HEK293 (cell line): ENCODE measurements at regions not wholly inside any gene's neighbourhood (a gene's known extent, or its start where the extent isn't known, plus 50 kb on each side); places are given as distances from the start of the nearest gene placed in this dataset.
"Not testable (repeated sequence)": the region's sequence is repeated elsewhere in the genome, so short reads cannot be mapped to it uniquely, and the experiment has no call there.

Experiments used
- CTCF ChIA-PET: fragments of 350-600 bp; formaldehyde crosslinking; extraction: SDS; loops from one replicate; lab custom pipeline; 2021; ENCODE audit warnings: antibody characterized with exemption; lab: Yijun Ruan, JAX
- POLR2A ChIA-PET: fragments of 300-600 bp; formaldehyde crosslinking; extraction: SDS; loops from one replicate; lab custom pipeline; 2020; ENCODE audit warnings: antibody characterized with exemption, inconsistent platforms; lab: Yijun Ruan, JAX
- H3K27ac ChIP-seq: fragments of 200-500 bp; sonication (Bioruptor generic); 2 replicates; pipeline ENCODE4 v1.5.1; 2014; ENCODE audit warnings: low read depth, low read length, control low read depth, inconsistent platforms; ENCODE audit errors: extremely low read depth
- H3K36me3 ChIP-seq, 2 experiments: fragments of 200-500 bp in 1 of 2; sonication (Bioruptor generic) in 1 of 2; 1 replicate in 1 of 2; 2 replicates in 1 of 2; pipeline ENCODE4 v1.5.1; 2014 to 2017; ENCODE audit warnings: inconsistent platforms in 2 of 2, low read length in 2 of 2; ENCODE audit not compliant: control insufficient read depth in 2 of 2, insufficient read depth in 1 of 2
- H3K4me1 ChIP-seq: fragments of 200-500 bp; sonication (Bioruptor generic); 2 replicates; pipeline ENCODE4 v1.5.1; 2014; ENCODE audit warnings: mild to moderate bottlenecking, low read length, inconsistent platforms; ENCODE audit not compliant: control insufficient read depth, insufficient read depth
- H3K4me3 ChIP-seq: 2 replicates; pipeline ENCODE4 v1.5.1; 2011; ENCODE audit warnings: low read depth, mild to moderate bottlenecking, control low read depth, low read length, moderate library complexity
- H3K9me3 ChIP-seq: fragments of 200-500 bp; sonication (Bioruptor generic); 2 replicates; pipeline ENCODE4 v1.5.1; 2014; ENCODE audit warnings: low read depth, low read length, inconsistent platforms; ENCODE audit not compliant: control insufficient read depth, insufficient read depth
- BCL11B ChIP-seq: fragments of 450-650 bp; formaldehyde crosslinking; IDR thresholded peaks from 2 replicates; pipeline ENCODE4 v1.5.1; 2016; ENCODE audit warnings: low read depth, missing biosample characterization, missing genetic modification characterization
- HOXD13 ChIP-seq: sonication (generic); formaldehyde crosslinking; IDR thresholded peaks from 2 replicates; pipeline ENCODE4 v1.8.0; 2022; ENCODE audit warnings: missing genetic modification reagents, borderline replicate concordance
- KLF10 ChIP-seq: fragments of 450-650 bp; IDR thresholded peaks from 2 replicates; pipeline ENCODE4 v1.5.1; 2018; ENCODE audit warnings: missing biosample characterization, mild to moderate bottlenecking, missing genetic modification characterization
- KLF7 ChIP-seq: fragments of 450-650 bp; formaldehyde crosslinking; IDR thresholded peaks from 2 replicates; pipeline ENCODE4 v1.5.1; 2016; ENCODE audit warnings: missing biosample characterization, missing genetic modification characterization, borderline replicate concordance
- SETDB1 ChIP-seq: IDR thresholded peaks from one replicate; pipeline ENCODE4 v1.6.1; 2017; ENCODE audit warnings: mild to moderate bottlenecking, low read length, moderate library complexity, mixed read lengths; ENCODE audit not compliant: insufficient read length
- TRIM28 ChIP-seq: IDR thresholded peaks from 2 replicates; pipeline ENCODE4 v1.6.1; 2011; ENCODE audit warnings: low read length, control low read depth, borderline replicate concordance
- WT1 ChIP-seq: fragments of 450-650 bp; formaldehyde crosslinking; IDR thresholded peaks from 2 replicates; pipeline ENCODE4 v1.5.1; 2016; ENCODE audit warnings: missing biosample characterization, missing genetic modification characterization
- ZEB2 ChIP-seq: fragments of 450-650 bp; formaldehyde crosslinking; IDR thresholded peaks from 2 replicates; pipeline ENCODE4 v1.5.1; 2016; ENCODE audit warnings: missing biosample characterization, missing genetic modification characterization
- ZFHX2 ChIP-seq: fragments of 450-650 bp; formaldehyde crosslinking; conservative IDR thresholded peaks from 2 replicates; pipeline ENCODE4 v1.5.1; 2016; ENCODE audit warnings: missing biosample characterization, missing genetic modification characterization
- ZFP41 ChIP-seq: fragments of 450-650 bp; formaldehyde crosslinking; IDR thresholded peaks from 2 replicates; pipeline ENCODE4 v1.5.1; 2016; ENCODE audit warnings: missing biosample characterization, missing genetic modification characterization, borderline replicate concordance
- ZFP69B ChIP-seq: fragments of 450-650 bp; formaldehyde crosslinking; IDR thresholded peaks from 2 replicates; pipeline ENCODE4 v1.5.1; 2016; ENCODE audit warnings: missing biosample characterization, missing genetic modification characterization
- ZNF112 ChIP-seq: fragments of 450-650 bp; formaldehyde crosslinking; IDR thresholded peaks from 2 replicates; pipeline ENCODE4 v1.5.0; 2017; ENCODE audit warnings: missing biosample characterization, missing genetic modification characterization
- ZNF174 ChIP-seq: fragments of 450-650 bp; formaldehyde crosslinking; IDR thresholded peaks from 2 replicates; pipeline ENCODE4 v1.5.0; 2017; ENCODE audit warnings: missing biosample characterization, mild to moderate bottlenecking, missing genetic modification characterization
- ZNF211 ChIP-seq: fragments of 450-650 bp; formaldehyde crosslinking; IDR thresholded peaks from 2 replicates; pipeline ENCODE4 v1.5.1; 2016; ENCODE audit warnings: low read depth, missing biosample characterization, missing genetic modification characterization
- ZNF221 ChIP-seq: fragments of 450-650 bp; formaldehyde crosslinking; IDR thresholded peaks from 2 replicates; pipeline ENCODE4 v1.5.1; 2017; ENCODE audit warnings: missing biosample characterization, missing genetic modification characterization, borderline replicate concordance
- ZNF239 ChIP-seq: fragments of 450-650 bp; formaldehyde crosslinking; IDR thresholded peaks from 2 replicates; pipeline ENCODE4 v1.5.1; 2016; ENCODE audit warnings: missing biosample characterization, missing genetic modification characterization
- ZNF266 ChIP-seq: fragments of 450-650 bp; formaldehyde crosslinking; IDR thresholded peaks from 2 replicates; pipeline ENCODE4 v1.5.1; 2016; ENCODE audit warnings: missing biosample characterization, missing genetic modification characterization, low read depth
- ZNF335 ChIP-seq: fragments of 450-650 bp; formaldehyde crosslinking; conservative IDR thresholded peaks from 2 replicates; pipeline ENCODE4 v1.5.1; 2016; ENCODE audit warnings: missing biosample characterization, missing genetic modification characterization
- ZNF341 ChIP-seq: fragments of 450-650 bp; formaldehyde crosslinking; IDR thresholded peaks from 2 replicates; pipeline ENCODE4; 2016; ENCODE audit warnings: low read depth, missing biosample characterization, missing genetic modification characterization
- ZNF621 ChIP-seq: fragments of 450-650 bp; formaldehyde crosslinking; IDR thresholded peaks from 2 replicates; pipeline ENCODE4 v1.5.1; 2017; ENCODE audit warnings: missing biosample characterization, missing genetic modification characterization
- ZNF623 ChIP-seq: fragments of 450-650 bp; formaldehyde crosslinking; IDR thresholded peaks from 2 replicates; pipeline ENCODE4 v1.5.1; 2016; ENCODE audit warnings: missing biosample characterization, missing genetic modification characterization
- ZNF670 ChIP-seq: fragments of 450-650 bp; formaldehyde crosslinking; IDR thresholded peaks from 2 replicates; pipeline ENCODE4 v1.5.1; 2016; ENCODE audit warnings: missing biosample characterization, missing genetic modification characterization, low read depth
- ZNF707 ChIP-seq: fragments of 450-650 bp; formaldehyde crosslinking; IDR thresholded peaks from 2 replicates; pipeline ENCODE4 v1.5.1; 2016; ENCODE audit warnings: missing biosample characterization, missing genetic modification characterization
- ZNF747 ChIP-seq: fragments of 450-650 bp; formaldehyde crosslinking; IDR thresholded peaks from 2 replicates; pipeline ENCODE4 v1.5.1; 2016; ENCODE audit warnings: missing biosample characterization, missing genetic modification characterization
- ZSCAN16 ChIP-seq: fragments of 450-650 bp; formaldehyde crosslinking; IDR thresholded peaks from 2 replicates; pipeline ENCODE4 v1.5.1; 2016; ENCODE audit warnings: missing biosample characterization, missing genetic modification characterization
- ZSCAN23 ChIP-seq: fragments of 450-650 bp; formaldehyde crosslinking; IDR thresholded peaks from 2 replicates; pipeline ENCODE4 v1.5.1; 2016; ENCODE audit warnings: missing biosample characterization, missing genetic modification characterization
- ZXDB ChIP-seq: fragments of 450-650 bp; formaldehyde crosslinking; IDR thresholded peaks from 2 replicates; pipeline ENCODE4 v1.5.1; 2016; ENCODE audit warnings: missing biosample characterization, missing genetic modification characterization
- TF ChIP-seq, protein P1 (sequence below): fragments of 450-650 bp; IDR thresholded peaks from 2 replicates; pipeline ENCODE4 v1.5.1; 2018; ENCODE audit warnings: missing biosample characterization, missing genetic modification characterization
- TF ChIP-seq, protein P2 (sequence below): fragments of 450-650 bp; formaldehyde crosslinking; IDR thresholded peaks from 2 replicates; pipeline ENCODE4 v1.5.1; 2016; ENCODE audit warnings: missing biosample characterization, missing genetic modification characterization
- TF ChIP-seq, protein P3 (sequence below): fragments of 450-650 bp; formaldehyde crosslinking; IDR thresholded peaks from 2 replicates; pipeline ENCODE4 v1.5.1; 2017; ENCODE audit warnings: missing biosample characterization, missing genetic modification characterization
- TF ChIP-seq, protein P4 (sequence below): fragments of 450-650 bp; formaldehyde crosslinking; IDR thresholded peaks from 2 replicates; pipeline ENCODE4 v1.5.1; 2016; ENCODE audit warnings: missing biosample characterization, missing genetic modification characterization

DNA sequence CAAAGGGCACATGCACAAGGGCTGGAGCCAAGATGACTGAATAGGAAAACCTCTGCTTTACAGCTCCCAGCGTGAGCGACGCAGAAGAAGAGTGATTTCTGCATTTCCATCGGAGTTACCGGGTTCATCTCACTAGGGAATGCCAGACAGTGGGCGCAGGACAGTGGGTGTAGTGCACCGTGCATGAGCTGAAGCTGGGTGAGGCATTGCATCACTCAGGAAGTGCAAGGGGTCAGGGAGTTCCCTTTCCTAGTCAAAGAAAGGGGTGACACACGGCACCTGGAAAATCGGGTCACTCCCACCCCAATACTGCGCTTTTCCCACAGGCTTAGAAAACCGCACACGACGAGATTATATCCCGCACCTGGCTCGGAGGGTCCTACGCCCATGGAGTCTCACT, 64.5 kb upstream of the HTR1E start:
- H3K36me3 ChIP-seq, POLR2A ChIA-PET, CTCF ChIA-PET, H3K4me3 ChIP-seq, H3K4me1 ChIP-seq, H3K9me3 ChIP-seq, H3K27ac ChIP-seq: not testable (repeated sequence)

DNA sequence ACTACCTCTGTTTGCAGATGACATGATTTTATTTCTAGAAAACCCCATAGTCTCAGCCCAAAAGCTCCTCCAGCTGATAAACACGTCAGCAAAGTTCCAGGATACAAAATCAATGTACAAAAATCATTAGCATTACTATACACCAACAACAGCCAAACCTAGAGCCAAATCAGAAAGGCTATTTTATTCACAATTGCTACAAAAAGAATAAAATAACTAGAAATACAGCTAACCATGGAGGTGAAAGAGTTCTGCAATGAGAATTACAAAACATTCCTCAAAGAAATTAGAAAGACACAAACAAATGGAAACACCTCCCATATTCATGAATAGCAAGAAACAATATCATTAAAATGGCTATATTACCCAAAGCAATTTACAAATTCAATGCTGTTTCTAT, 65.6 kb upstream of the HTR1E start:
- H3K9me3 ChIP-seq: no peaks in the 10 kb centered on the region
- CTCF ChIA-PET: no interaction called here
- TF ChIP-seq ZXDB (tag by site-specific recombination) (no peak), ZNF221 (tag by site-specific recombination) (no peak), ZNF239 (tag by site-specific recombination) (no peak), ZNF623 (tag by site-specific recombination) (no peak), ZNF335 (tag by site-specific recombination) (no peak), ZNF341 (tag by site-specific recombination) (no peak), ZSCAN23 (tag by site-specific recombination) (no peak), ZNF112 (no peak), ZNF621 (no peak), WT1 (tag by site-specific recombination) (no peak), ZEB2 (no peak), ZNF670 (no peak), KLF10 (no peak), ZFP41 (tag by site-specific recombination) (no peak), ZNF747 (tag by site-specific recombination) (no peak)
- TF ChIP-seq, protein P1, sequence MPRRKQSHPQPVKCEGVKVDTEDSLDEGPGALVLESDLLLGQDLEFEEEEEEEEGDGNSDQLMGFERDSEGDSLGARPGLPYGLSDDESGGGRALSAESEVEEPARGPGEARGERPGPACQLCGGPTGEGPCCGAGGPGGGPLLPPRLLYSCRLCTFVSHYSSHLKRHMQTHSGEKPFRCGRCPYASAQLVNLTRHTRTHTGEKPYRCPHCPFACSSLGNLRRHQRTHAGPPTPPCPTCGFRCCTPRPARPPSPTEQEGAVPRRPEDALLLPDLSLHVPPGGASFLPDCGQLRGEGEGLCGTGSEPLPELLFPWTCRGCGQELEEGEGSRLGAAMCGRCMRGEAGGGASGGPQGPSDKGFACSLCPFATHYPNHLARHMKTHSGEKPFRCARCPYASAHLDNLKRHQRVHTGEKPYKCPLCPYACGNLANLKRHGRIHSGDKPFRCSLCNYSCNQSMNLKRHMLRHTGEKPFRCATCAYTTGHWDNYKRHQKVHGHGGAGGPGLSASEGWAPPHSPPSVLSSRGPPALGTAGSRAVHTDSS (tag by site-specific recombination): no peak
- TF ChIP-seq, protein P2, sequence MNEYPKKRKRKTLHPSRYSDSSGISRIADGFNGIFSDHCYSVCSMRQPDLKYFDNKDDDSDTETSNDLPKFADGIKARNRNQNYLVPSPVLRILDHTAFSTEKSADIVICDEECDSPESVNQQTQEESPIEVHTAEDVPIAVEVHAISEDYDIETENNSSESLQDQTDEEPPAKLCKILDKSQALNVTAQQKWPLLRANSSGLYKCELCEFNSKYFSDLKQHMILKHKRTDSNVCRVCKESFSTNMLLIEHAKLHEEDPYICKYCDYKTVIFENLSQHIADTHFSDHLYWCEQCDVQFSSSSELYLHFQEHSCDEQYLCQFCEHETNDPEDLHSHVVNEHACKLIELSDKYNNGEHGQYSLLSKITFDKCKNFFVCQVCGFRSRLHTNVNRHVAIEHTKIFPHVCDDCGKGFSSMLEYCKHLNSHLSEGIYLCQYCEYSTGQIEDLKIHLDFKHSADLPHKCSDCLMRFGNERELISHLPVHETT (tag by site-specific recombination): no peak
- TF ChIP-seq, protein P3, sequence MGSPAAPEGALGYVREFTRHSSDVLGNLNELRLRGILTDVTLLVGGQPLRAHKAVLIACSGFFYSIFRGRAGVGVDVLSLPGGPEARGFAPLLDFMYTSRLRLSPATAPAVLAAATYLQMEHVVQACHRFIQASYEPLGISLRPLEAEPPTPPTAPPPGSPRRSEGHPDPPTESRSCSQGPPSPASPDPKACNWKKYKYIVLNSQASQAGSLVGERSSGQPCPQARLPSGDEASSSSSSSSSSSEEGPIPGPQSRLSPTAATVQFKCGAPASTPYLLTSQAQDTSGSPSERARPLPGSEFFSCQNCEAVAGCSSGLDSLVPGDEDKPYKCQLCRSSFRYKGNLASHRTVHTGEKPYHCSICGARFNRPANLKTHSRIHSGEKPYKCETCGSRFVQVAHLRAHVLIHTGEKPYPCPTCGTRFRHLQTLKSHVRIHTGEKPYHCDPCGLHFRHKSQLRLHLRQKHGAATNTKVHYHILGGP (tag by site-specific recombination): no peak
- TF ChIP-seq, protein P4, sequence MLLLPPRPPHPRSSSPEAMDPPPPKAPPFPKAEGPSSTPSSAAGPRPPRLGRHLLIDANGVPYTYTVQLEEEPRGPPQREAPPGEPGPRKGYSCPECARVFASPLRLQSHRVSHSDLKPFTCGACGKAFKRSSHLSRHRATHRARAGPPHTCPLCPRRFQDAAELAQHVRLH (tag by site-specific recombination): no peak
- TF ChIP-seq, all 188 proteins: peak for 0
- Histone ChIP-seq H3K36me3 (no peaks in the 10 kb centered on the region), H3K4me1 (no peaks in the 10 kb centered on the region), H3K27ac (no peak overlapping the region), H3K4me3 (no peak overlapping the region)
- POLR2A ChIA-PET: no interaction called here

DNA sequence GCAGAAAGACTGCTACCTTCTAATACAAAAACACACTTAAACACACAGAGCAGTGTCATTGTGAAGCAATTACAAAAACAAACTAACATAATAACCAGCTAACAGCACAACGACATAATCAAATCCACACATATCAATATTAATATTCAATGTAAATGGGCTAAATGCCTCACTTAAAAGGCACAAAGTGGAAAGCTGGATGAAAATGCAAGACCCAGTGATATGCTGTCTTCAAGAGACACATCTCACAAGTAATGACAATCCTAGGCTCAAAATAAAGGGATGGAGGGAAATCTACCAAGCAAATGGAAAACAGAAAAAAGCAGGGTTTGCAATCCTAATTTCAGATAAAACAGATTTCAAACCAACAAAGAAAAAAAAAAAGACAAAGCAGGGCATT, 67.8 kb upstream of the HTR1E start:
- CTCF ChIA-PET: no interaction called here
- Histone ChIP-seq H3K4me3 (no peak overlapping the region), H3K9me3 (no peaks in the 10 kb centered on the region), H3K4me1 (no peaks in the 10 kb centered on the region), H3K27ac (no peak overlapping the region), H3K36me3 (no peaks in the 10 kb centered on the region)
- POLR2A ChIA-PET: no interaction called here
- TF ChIP-seq BCL11B (tag by site-specific recombination) (no peak), ZFP69B (no peak), ZNF707 (no peak), ZNF266 (tag by site-specific recombination) (no peak), ZSCAN16 (no peak), TRIM28 (peak; percentile 55; the same call in 1 of the 2 replicates), ZNF211 (no peak), ZNF174 (no peak), ZFHX2 (no peak), SETDB1 (peak; percentile 95), HOXD13 (CRISPR knock-in tag) (no peak), KLF7 (tag by site-specific recombination) (no peak)
